NCI-H345 treated with DMSO at 0.1 percent for 48 hours (cell line): ENCODE measurements at regions not wholly inside any gene's neighbourhood (a gene's known extent, or its start where the extent isn't known, plus 50 kb on each side); places are given as distances from the start of the nearest gene placed in this dataset.

Experiments used
- DNase-seq: peaks from one replicate; lab custom pipeline; 2025; ENCODE audit not compliant: unreplicated experiment; lab: John Stamatoyannopoulos, UW

DNA sequence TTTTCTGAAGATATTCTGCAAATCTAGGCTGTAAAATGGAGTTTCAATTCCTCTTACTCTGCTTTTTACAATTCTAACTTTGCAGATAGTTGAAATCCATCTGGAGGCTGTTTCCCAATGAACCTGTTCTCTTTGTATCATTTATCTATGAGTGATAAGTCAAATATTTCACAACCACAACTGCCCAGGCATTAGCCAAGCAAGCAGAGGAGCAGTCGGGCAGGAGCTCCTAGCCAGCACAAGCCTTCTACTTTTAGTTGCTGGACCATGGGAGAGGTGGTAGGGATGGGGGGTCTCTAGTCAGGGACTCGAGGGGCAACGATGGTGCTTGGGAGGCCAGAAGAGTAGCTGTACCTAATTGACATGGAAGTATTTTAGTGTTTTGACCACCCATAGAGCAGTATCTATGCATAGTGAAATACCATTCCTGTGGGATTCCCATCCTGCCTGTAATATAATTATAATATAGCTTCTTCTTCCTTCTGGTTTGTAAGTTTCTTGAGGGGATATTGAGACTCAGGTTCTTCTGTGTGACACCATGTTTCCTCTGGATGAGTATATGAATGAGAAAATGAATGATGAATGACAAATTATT lies 353.5 kb upstream of the IL12A start:
- no peak for DNase-seq

DNA sequence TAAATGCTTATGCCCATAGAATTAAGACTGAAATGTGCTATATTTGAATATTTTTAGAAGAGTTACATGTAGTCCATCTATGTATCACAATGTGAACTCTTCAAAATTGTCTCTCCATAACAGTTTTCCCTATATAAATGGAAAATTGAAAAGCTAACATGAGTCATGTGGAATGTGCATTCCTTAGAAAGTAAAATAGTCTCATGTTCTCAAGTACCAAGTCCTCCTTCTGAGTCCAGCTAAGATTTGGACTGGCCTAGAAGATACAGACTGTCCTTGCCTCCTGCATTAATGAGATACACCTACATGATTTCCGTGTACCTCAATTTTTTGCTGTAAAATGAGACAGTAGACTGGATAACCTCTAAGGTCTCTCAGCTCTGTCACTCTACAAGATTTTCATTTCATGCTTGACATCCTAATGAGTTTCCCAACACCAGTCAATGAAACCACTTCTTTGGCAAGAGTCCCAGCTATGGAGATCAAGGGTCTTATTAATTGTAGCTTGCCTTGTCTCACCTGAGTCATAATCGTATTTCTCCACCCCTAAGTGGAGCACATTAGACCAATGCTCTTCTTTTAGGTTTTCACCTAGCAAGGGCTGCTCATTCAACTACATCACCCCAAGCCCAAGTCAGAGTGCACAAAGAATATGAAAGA lies 350.6 kb upstream of the IL12A start:
- no peak for DNase-seq

GRCh38 chr3:159640225-159640624 lies 348.4 kb upstream of the IL12A start:
- DNase-seq, result no peak

DNA sequence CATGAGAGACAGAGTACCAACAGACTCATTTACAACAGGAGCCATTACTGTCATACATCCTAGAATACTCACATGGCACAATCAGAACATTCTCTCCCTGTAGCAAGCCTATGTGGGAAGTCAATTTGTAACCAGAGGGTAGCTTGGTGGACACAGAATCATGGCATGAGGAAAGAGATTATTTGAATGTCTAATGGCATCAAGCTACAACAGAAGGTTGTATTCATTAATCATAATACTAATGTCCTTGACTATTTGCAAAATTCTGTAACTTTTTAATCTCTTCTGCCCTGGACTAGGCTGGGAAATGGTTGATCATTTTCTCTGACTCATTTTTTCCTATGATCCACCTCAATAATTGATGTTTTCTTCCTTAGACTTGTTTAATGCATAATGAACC lies 345.2 kb upstream of the IL12A start:
- DNase-seq, result no peak

DNA sequence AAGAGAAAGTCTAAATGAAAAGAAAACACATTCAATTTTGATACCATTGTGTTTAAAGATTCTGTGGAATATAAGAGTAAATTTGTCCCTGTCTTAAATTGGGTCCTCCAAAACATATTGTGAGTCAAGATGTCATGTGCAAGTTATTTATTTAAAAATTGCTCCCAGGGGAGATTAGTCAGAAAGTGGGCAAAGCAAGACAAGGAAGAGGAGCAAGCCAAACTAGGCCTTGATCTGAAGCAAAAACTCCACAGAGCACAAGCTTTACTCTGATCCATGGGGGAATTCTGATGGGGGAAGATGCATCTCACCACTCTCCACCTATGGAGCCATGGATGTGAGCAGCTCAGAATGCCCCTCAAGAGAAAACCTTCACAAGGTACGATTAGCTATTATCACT lies 342.8 kb upstream of the IL12A start:
- no peak for DNase-seq

DNA sequence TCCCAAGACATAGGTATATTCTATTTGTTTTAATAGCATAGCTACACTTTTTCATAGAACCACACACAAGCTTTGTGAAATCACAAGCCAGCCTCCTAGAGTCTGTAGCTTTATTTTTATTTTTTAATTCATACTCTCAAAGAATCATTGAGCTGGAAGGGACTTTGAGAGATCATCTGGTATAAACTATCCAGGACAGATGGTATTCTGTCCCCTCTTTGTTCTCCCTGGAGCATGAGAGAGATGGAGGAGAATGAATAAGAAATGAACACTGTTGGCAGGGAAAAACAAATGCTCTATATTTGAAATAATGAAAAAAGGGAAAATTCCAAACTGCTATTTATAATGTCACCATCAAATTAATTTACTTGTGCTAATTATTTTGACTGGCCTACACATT lies 338.7 kb upstream of the IL12A start:
- no peak for DNase-seq

- no peak for DNase-seq
These were observed 337.9 kb upstream of the IL12A start for GRCh38 chr3:159650726-159651125.

GRCh38 chr3:159652452-159652851 lies 336.2 kb upstream of the IL12A start:
- no peak for DNase-seq

DNA sequence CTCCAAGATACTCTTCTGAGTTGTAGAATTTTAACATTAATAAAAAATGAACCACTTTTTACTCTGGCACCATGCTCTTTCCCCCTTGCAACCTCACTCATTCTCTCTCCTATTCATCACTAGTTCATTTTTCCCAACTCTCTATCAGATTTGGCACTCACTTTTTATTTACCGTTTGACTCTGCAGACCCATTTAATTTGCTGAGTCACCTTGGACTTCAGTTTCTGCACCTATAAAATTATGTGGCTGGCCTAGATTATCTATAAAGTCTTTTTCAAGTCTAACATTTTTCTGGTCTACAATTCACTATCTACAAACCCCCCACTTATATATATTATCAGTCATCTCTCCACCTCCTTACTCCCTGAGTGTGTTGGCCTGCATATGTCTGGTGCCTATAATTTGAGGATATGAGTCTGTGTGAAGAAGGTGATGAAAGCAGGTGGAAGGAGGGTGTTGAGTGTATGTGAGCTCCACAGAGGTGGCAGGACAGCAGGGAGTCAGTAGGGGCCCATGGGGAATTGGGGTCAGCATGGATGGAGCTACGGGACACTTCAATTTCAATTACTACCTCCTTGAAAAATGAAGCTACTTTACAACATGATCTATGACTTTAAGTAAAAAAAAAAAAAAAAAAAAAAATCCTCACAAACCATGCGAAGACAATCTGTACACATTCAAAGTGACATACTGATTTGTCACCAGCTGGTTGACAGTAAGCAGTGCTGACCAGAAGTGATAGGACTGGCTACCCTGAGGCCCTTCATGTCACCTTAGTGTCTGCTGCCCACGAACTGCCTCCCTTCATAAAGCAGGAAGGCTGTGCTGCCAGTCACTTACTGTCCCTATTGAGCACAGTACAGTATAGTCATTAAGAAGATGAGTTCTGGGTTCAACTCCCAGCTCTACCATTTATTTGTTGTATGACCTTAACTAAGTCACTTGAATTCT lies 334.2 kb upstream of the IL12A start:
- no peak for DNase-seq

GRCh38 chr3:159655202-159655601 lies 333.4 kb upstream of the IL12A start:
- no peak for DNase-seq

DNA sequence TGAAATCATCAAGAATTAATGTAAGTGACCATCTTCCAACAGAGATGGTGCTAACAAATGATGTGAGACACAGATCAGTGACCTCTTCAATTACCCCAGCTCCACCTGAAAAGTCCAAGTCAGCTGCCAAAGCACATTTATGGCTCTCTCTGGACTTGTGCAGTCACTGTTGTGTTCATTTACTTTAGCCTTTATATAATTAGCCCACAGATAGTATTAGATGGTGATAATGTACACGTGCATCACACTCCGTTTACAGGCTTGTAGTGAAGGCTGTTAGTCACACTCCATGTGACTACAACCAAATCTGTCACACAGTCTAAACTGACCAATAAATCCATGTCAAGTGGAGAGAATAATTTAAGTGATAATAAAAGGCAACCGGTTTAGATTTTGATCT lies 331.5 kb upstream of the IL12A start:
- DNase-seq, result no peak

DNA sequence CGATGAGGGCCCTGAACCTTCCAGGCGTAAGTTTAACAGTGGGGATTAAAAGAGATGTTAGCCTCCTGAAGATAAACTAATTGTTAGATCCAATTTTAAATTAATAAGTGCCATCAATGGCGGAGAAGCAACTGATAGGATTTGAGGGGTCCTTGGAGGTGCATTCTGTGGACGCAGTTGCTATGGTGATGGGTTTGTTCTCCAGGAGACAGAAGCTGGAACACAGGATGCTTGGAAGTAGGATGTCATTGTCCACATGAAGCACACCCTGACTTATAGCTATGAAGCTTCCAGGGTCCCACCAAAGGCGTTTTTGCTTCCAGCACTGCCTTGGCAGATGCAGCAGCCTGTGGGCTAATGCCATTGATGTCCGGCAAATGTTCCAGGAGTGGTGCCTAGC lies 331.0 kb upstream of the IL12A start:
- no peak for DNase-seq

DNA sequence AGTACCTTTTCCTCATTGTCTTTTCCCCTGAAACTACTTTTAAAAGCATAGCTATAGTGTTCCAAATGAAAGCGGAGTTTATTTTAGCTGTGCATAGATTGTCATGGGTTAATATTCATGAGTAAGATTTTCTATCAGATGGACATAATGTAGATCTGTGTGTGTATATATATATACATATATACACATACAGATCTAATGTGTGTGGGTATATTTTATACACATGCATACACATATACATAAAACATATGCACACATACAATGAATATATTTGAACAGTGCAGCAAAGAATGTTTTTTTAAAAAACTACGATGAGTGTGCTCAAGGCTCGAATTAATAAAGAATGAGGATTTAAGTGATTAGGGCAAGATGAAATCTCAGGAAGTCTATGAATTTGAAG lies 328.3 kb upstream of the IL12A start:
- DNase-seq, result no peak

GRCh38 chr3:159660901-159661300 lies 327.7 kb upstream of the IL12A start:
- no peak for DNase-seq

DNA sequence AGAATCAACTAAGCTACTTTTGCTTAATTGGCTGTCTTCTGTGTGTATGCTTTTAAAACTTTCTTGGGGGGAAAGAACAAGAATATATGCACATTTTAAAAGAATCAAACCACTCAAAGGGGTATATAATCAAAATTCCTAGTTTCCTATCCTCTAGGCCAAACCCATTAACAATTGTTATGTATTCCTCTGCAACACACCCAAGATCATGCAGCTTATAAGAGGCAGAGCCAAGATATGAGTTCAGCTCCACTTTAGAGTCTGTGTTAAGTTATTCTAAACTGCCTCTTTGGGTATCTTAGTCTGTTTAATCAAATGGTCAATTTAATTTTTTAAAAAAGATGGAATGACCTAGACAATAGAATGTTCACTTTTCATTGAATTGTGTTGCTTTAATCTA lies 326.1 kb upstream of the IL12A start:
- DNase-seq, result no peak

- DNase-seq, result no peak
These were observed 324.6 kb upstream of the IL12A start for GRCh38 chr3:159664006-159664405.

GRCh38 chr3:159664653-159665052 lies 324.0 kb upstream of the IL12A start:
- no peak for DNase-seq

DNA sequence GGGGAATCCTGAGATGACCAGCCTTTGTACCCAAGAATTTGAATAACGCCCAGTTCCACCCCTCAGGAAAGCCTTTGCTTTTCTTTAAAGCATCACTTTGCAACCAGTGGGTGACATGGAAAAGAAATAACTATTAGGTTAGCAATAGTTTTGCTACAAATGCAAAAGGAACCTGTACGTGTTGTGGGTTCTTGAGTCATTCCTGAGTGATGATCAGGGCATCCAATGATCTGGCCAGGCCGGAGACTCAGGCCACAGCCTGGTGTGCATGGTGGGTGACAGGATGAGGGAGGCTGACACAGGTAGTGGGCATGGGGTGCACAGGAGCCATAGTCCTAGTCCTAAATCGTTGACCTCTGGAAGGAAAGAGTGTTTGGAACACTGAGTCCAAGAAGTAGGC lies 321.4 kb upstream of the IL12A start:
- DNase-seq, result no peak

GRCh38 chr3:159668461-159668860 lies 320.2 kb upstream of the IL12A start:
- no peak for DNase-seq

DNA sequence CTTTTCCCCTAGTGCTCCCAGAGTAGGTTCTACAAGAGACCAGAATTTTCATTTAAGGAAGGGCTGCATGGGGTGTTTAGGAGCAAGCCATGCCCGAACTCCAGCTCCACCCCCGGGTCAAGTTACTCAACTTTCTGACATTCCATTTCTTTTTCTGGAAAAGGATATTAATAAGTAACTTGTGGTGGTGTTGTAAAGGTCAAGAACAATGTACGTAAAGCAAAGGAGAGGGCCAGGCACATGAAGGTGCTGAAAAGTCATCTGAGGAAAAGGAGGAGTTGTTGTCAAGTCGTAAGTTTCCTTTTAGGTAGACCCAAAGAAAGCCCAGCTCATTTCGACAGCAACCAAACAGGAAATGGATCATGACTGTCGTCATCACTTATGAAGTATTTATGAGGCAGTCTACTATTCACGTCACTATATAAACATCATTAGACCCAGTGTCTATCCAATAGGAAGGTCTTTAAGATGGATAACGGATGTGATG lies 319.6 kb upstream of the IL12A start:
- DNase-seq, result no peak

DNA sequence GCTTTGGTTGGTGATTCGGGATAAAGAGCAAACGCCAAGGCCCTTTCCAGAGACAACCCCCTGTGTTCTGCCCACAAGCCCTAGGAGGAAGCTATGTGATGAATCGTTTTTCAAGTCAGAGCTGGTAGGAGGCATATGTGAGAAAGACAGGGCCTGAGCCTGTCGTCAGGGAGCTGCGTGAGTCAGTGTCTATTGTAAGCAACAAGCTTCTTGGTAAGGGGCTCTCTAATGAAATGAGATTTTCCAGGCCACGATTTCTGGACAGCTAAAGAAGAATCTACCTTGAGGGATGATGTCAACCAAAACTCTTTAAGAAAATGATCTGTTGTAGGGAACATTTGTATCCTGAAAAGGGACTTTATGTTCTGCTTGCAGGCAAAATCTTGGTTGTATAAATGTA lies 318.9 kb upstream of the IL12A start:
- no peak for DNase-seq
